K562 (cell line): ENCODE measurements at regions not wholly inside any gene's neighbourhood (a gene's known extent, or its start where the extent isn't known, plus 50 kb on each side); places are given as distances from the start of the nearest gene placed in this dataset.

Source experiments
- ARID1B ChIP-seq: fragments of 450-650 bp; IDR thresholded peaks from 2 replicates; pipeline ENCODE4 v1.6.1; 2016; ENCODE audit warnings: antibody characterized with exemption, mild to moderate bottlenecking, inconsistent platforms
- C11orf30 ChIP-seq: fragments of 450-650 bp; IDR thresholded peaks from 2 replicates; pipeline ENCODE4 v1.6.1; 2016; ENCODE audit warnings: low read depth, mild to moderate bottlenecking
- CUX1 ChIP-seq: fragments of 200-800 bp; sonication (Bioruptor generic); IDR thresholded peaks from 2 replicates; pipeline ENCODE4 v1.6.1; 2016; ENCODE audit warnings: missing genetic modification characterization, missing compliant biosample characterization
- DPF2 ChIP-seq: fragments of 450-650 bp; IDR thresholded peaks from 2 replicates; pipeline ENCODE4 v1.6.1; 2016
- EP300 ChIP-seq: IDR thresholded peaks from 2 replicates; pipeline ENCODE4 v1.6.1; 2012; ENCODE audit warnings: low read length, improper control_type of control experiment
- ESRRB ChIP-seq: fragments of 250-450 bp; sonication (Bioruptor Pico); IDR thresholded peaks from 2 replicates; pipeline ENCODE4 v1.5.0; 2020; ENCODE audit warnings: mild to moderate bottlenecking, moderate library complexity, borderline replicate concordance
- FOSL1 ChIP-seq: fragments of 200-800 bp; sonication (Bioruptor generic); conservative IDR thresholded peaks from 2 replicates; pipeline ENCODE4 v1.6.1; 2016; ENCODE audit warnings: missing genetic modification characterization, missing compliant biosample characterization
- GTF2E2 ChIP-seq: fragments of 200-800 bp; sonication (Bioruptor generic); IDR thresholded peaks from 2 replicates; pipeline ENCODE4 v1.6.1; 2016; ENCODE audit warnings: missing genetic modification characterization, missing compliant biosample characterization
- HBP1 ChIP-seq: fragments of 450-650 bp; formaldehyde crosslinking; IDR thresholded peaks from 2 replicates; pipeline ENCODE4 v1.4.0; 2022; ENCODE audit warnings: missing genetic modification characterization
- HDAC2 ChIP-seq: fragments of 450-650 bp; IDR thresholded peaks from 2 replicates; pipeline ENCODE4 v1.6.1; 2016; ENCODE audit warnings: mild to moderate bottlenecking
- HNRNPL ChIP-seq: fragments of 200-400 bp; formaldehyde crosslinking; IDR thresholded peaks from 2 replicates; pipeline ENCODE4 v1.6.1; 2017; ENCODE audit warnings: low read depth, mild to moderate bottlenecking, low read length
- MEIS2 ChIP-seq: fragments of 450-650 bp; IDR thresholded peaks from 2 replicates; pipeline ENCODE4 v1.6.1; 2014; ENCODE audit warnings: mild to moderate bottlenecking; ENCODE audit not compliant: partially characterized antibody
- MTA2 ChIP-seq: fragments of 450-650 bp; IDR thresholded peaks from 2 replicates; pipeline ENCODE4 v1.6.1; 2016; ENCODE audit warnings: low read depth
- MTF1 ChIP-seq: fragments of 250-450 bp; sonication (Bioruptor Pico); IDR thresholded peaks from 2 replicates; pipeline ENCODE4 v1.9.0; 2021; ENCODE audit warnings: moderate library complexity, mild to moderate bottlenecking, inconsistent platforms, borderline replicate concordance
- PCBP2 ChIP-seq: fragments of 200-400 bp; formaldehyde crosslinking; IDR thresholded peaks from 2 replicates; pipeline ENCODE4 v1.6.1; 2018; ENCODE audit warnings: low read length, low read depth, mild to moderate bottlenecking, moderate library complexity; ENCODE audit not compliant: poor library complexity, severe bottlenecking
- PPARD ChIP-seq: fragments of 250-450 bp; sonication (Bioruptor Pico); IDR thresholded peaks from 2 replicates; pipeline ENCODE4 v1.8.0; 2022; ENCODE audit warnings: inconsistent platforms, mild to moderate bottlenecking, moderate library complexity
- RB1 ChIP-seq: fragments of 450-650 bp; IDR thresholded peaks from 2 replicates; pipeline ENCODE4 v1.6.1; 2017; ENCODE audit warnings: low read depth, mild to moderate bottlenecking
- RCOR1 ChIP-seq, 2 experiments: IDR thresholded peaks; 2 replicates each; pipeline ENCODE4 v1.6.1; 2012; ENCODE audit warnings: low read depth in 2 of 2, low read length in 2 of 2, borderline replicate concordance in 1 of 2, improper control_type of control experiment in 1 of 2
- SIN3A ChIP-seq, 2 experiments: fragments of 150-350 bp in 1 of 2; IDR thresholded peaks; 2 replicates each; pipeline ENCODE4 v1.6.1; 2011 to 2016; ENCODE audit warnings: borderline replicate concordance in 2 of 2, low read depth in 2 of 2, low read length in 2 of 2, mild to moderate bottlenecking in 2 of 2, moderate library complexity in 2 of 2; ENCODE audit not compliant: control insufficient read depth in 1 of 2
- TAL1 ChIP-seq: fragments of 450-650 bp; IDR thresholded peaks from 2 replicates; pipeline ENCODE4 v1.6.1; 2016; ENCODE audit warnings: mild to moderate bottlenecking
- TCF3 ChIP-seq: sonication (generic); formaldehyde crosslinking; IDR thresholded peaks from 2 replicates; pipeline ENCODE4 v1.4.0; 2020; ENCODE audit warnings: mild to moderate bottlenecking, missing genetic modification reagents
- TEAD1 ChIP-seq, 2 experiments: fragments of 450-650 bp in 1 of 2; sonication (generic) in 1 of 2; formaldehyde crosslinking; IDR thresholded peaks; 2 replicates each; pipeline versions ENCODE4 v1.4.0 to v1.8.0; 2020 to 2022; ENCODE audit warnings: mild to moderate bottlenecking in 2 of 2, missing genetic modification reagents in 1 of 2
- ZFX ChIP-seq: sonication (generic); formaldehyde crosslinking; IDR thresholded peaks from 2 replicates; pipeline ENCODE4 v1.8.0; 2022; ENCODE audit warnings: mild to moderate bottlenecking, missing genetic modification reagents, moderate library complexity
- ZNF12 ChIP-seq: sonication (generic); formaldehyde crosslinking; IDR thresholded peaks from 2 replicates; pipeline ENCODE4 v1.4.0; 2020; ENCODE audit warnings: mild to moderate bottlenecking, missing genetic modification reagents
- ZNF239 ChIP-seq: fragments of 250-450 bp; sonication (Bioruptor Pico); IDR thresholded peaks from 2 replicates; pipeline ENCODE4 v1.4.0; 2020; ENCODE audit warnings: mild to moderate bottlenecking
- ZNF3 ChIP-seq: fragments of 250-450 bp; sonication (Bioruptor Pico); IDR thresholded peaks from 2 replicates; pipeline ENCODE4 v1.5.0; 2021; ENCODE audit warnings: mild to moderate bottlenecking, moderate library complexity

- TF ChIP-seq PCBP2 (no peak), HNRNPL (no peak), CUX1 (CRISPR knock-in tag) (no peak), C11orf30 (no peak), HBP1 (CRISPR knock-in tag) (no peak), HDAC2 (peak; percentile 35; the same call in 1 of the 2 replicates), ARID1B (peak; percentile 82), SIN3A (IDR thresholded peaks at IDR 0.05; ENCODE audit: borderline replicate concordance in 2 of 2, control insufficient read depth in 1 of 2, low read depth in 2 of 2, low read length in 2 of 2) (no peak), ESRRB (CRISPR knock-in tag) (no peak), RB1 (no peak), MEIS2 (peak; percentile 95), ZNF12 (CRISPR knock-in tag) (no peak), ZFX (peak; percentile 29; the same call in 1 of the 2 replicates), RCOR1 (IDR thresholded peaks at IDR 0.05; ENCODE audit: borderline replicate concordance in 1 of 2, low read depth in 2 of 2, low read length in 2 of 2) (peak in 1 of 2 experiments; percentile 75; a peak in 1 of 4 replicates), ZNF239 (CRISPR knock-in tag) (no peak), MTA2 (peak; percentile 26; the same call in 1 of the 2 replicates), FOSL1 (0 out of 2 replicates have a peak, but pooled peaks have one; percentile 25), TCF3 (CRISPR knock-in tag) (peak; percentile 79), TEAD1 (CRISPR knock-in tag; IDR thresholded peaks at IDR 0.05) (0 out of 4 replicates have a peak, but pooled peaks of 1 of the 2 experiments have one; percentile 48), MTF1 (CRISPR knock-in tag) (no peak), ZNF3 (CRISPR knock-in tag) (no peak), DPF2 (peak; percentile 58), GTF2E2 (tag) (no peak), EP300 (peak; percentile 77), TAL1 (peak; percentile 81), PPARD (CRISPR knock-in tag) (no peak)
Observed at GRCh38 chr3:71928212-71928611, 143.3 kb upstream of the PROK2 start (continued).
